HG02981 (cell line): ENCODE measurements at regions not wholly inside any gene's neighbourhood (a gene's known extent, or its start where the extent isn't known, plus 50 kb on each side); places are given as distances from the start of the nearest gene placed in this dataset.
"Not testable (repeated sequence)": the region's sequence is repeated elsewhere in the genome, so short reads cannot be mapped to it uniquely, and the experiment has no call there.

Experiments used
- ATAC-seq: cut with Tn5 transposase; IDR thresholded peaks from one replicate; pipeline ENCODE4 v1.9.1; 2021; ENCODE audit warnings: mild to moderate bottlenecking, moderate library complexity; ENCODE audit not compliant: unreplicated experiment

- no peak for ATAC-seq
Observed at GRCh38 chr18:30469091-30469490, 573.5 kb downstream of the DSC3 start.

GRCh38 chr18:30465096-30465495, 577.4 kb downstream of the DSC3 start:
- no peak for ATAC-seq

- no peak for ATAC-seq
Observed at GRCh38 chr18:30457156-30457555, 585.4 kb downstream of the DSC3 start.

GRCh38 chr18:30455741-30456140, 586.8 kb downstream of the DSC3 start:
- ATAC-seq, result no peak

GRCh38 chr18:30454920-30455319, 587.6 kb downstream of the DSC3 start:
- ATAC-seq, result no peak

GRCh38 chr18:30451981-30452380, 590.6 kb downstream of the DSC3 start:
- no peak for ATAC-seq

- no peak for ATAC-seq
Observed at GRCh38 chr18:30450927-30451326, 591.6 kb downstream of the DSC3 start.

- no peak for ATAC-seq
Observed at GRCh38 chr18:30446605-30447004, 595.9 kb downstream of the DSC3 start.

GRCh38 chr18:30444544-30444943, 598.0 kb downstream of the DSC3 start:
- ATAC-seq, result no peak

GRCh38 chr18:30440351-30440750, 602.2 kb downstream of the DSC3 start:
- no peak for ATAC-seq

- no peak for ATAC-seq
Observed at GRCh38 chr18:30439174-30439573, 603.4 kb downstream of the DSC3 start.

GRCh38 chr18:30432349-30432748, 610.2 kb downstream of the DSC3 start:
- no peak for ATAC-seq

GRCh38 chr18:30419399-30419798, 623.1 kb downstream of the DSC3 start:
- not testable (repeated sequence) for ATAC-seq

- ATAC-seq, result no peak
Observed at GRCh38 chr18:30415903-30416302, 626.6 kb downstream of the DSC3 start.

- ATAC-seq, result no peak
Observed at GRCh38 chr18:30409120-30409519, 633.4 kb downstream of the DSC3 start.

- no peak for ATAC-seq
Observed at GRCh38 chr18:30406728-30407127, 635.8 kb downstream of the DSC3 start.

- ATAC-seq, result no peak
Observed at GRCh38 chr18:30405038-30405437, 637.5 kb downstream of the DSC3 start.

GRCh38 chr18:30404422-30404821, 638.1 kb downstream of the DSC3 start:
- ATAC-seq, result no peak

GRCh38 chr18:30403278-30403677, 639.3 kb downstream of the DSC3 start:
- no peak for ATAC-seq

- no peak for ATAC-seq
Observed at GRCh38 chr18:30387401-30387800, 655.1 kb downstream of the DSC3 start.

- ATAC-seq, result no peak
Observed at GRCh38 chr18:30386624-30387023, 655.9 kb downstream of the DSC3 start.

GRCh38 chr18:30385684-30386083, 656.9 kb downstream of the DSC3 start:
- no peak for ATAC-seq

GRCh38 chr18:30381826-30382225, 660.7 kb downstream of the DSC3 start:
- no peak for ATAC-seq

GRCh38 chr18:30378097-30378496, 664.4 kb downstream of the DSC3 start:
- ATAC-seq, result no peak
